GM23248 (cell line): ENCODE measurements at regions not wholly inside any gene's neighbourhood (a gene's known extent, or its start where the extent isn't known, plus 50 kb on each side); places are given as distances from the start of the nearest gene placed in this dataset.
A peak's percentile ranks its signal among the peaks of the same experiment; 100 is the strongest.

Experiments used
- DNase-seq: peaks from one replicate; pipeline ENCODE4 v3.0.0-alpha.2; 2015
- H2AFZ ChIP-seq: fragments of 200-600 bp; sonication (generic); 2 replicates; pipeline ENCODE4 v1.6.1; 2016; ENCODE audit warnings: antibody characterized with exemption
- H3F3A ChIP-seq: fragments of 200-600 bp; sonication (generic); 2 replicates; pipeline ENCODE4 v1.6.1; 2016; ENCODE audit warnings: mild to moderate bottlenecking, antibody characterized with exemption, mixed run types; ENCODE audit not compliant: insufficient read depth
- H3K27ac ChIP-seq: fragments of 200-600 bp; sonication (generic); 2 replicates; pipeline ENCODE4 v1.5.1; 2016; ENCODE audit warnings: mild to moderate bottlenecking
- H3K27me3 ChIP-seq: fragments of 200-600 bp; sonication (generic); replicated peaks from 2 replicates; pipeline ENCODE4 v1.6.1; 2016; ENCODE audit warnings: mild to moderate bottlenecking; ENCODE audit not compliant: insufficient read depth
- H3K36me3 ChIP-seq: fragments of 200-600 bp; sonication (generic); 2 replicates; pipeline ENCODE4 v1.6.1; 2016; ENCODE audit warnings: low read depth, mild to moderate bottlenecking
- H3K4me1 ChIP-seq: fragments of 200-600 bp; sonication (generic); 2 replicates; pipeline ENCODE4 v1.6.1; 2016; ENCODE audit warnings: mild to moderate bottlenecking; ENCODE audit not compliant: insufficient read depth
- H3K4me2 ChIP-seq: fragments of 200-600 bp; sonication (generic); one replicate; pipeline ENCODE4 v1.6.1; 2016; ENCODE audit warnings: mild to moderate bottlenecking; ENCODE audit not compliant: unreplicated experiment
- H3K4me3 ChIP-seq: fragments of 200-600 bp; sonication (generic); 2 replicates; pipeline ENCODE4 v1.5.1; 2016; ENCODE audit warnings: mild to moderate bottlenecking
- H3K79me2 ChIP-seq: fragments of 200-600 bp; sonication (generic); 2 replicates; pipeline ENCODE4 v1.6.1; 2016; ENCODE audit warnings: mild to moderate bottlenecking; ENCODE audit not compliant: insufficient read depth
- H3K9ac ChIP-seq: fragments of 200-600 bp; sonication (generic); 2 replicates; pipeline ENCODE4 v1.6.1; 2016; ENCODE audit warnings: mild to moderate bottlenecking
- H3K9me2 ChIP-seq: fragments of 200-600 bp; sonication (generic); 2 replicates; pipeline ENCODE4 v1.6.1; 2016; ENCODE audit warnings: mixed run types, mild to moderate bottlenecking, moderate library complexity; ENCODE audit not compliant: insufficient read depth
- H3K9me3 ChIP-seq: fragments of 200-600 bp; sonication (generic); one replicate; pipeline ENCODE4 v1.6.1; 2017; ENCODE audit warnings: low read depth
- H4K20me1 ChIP-seq: fragments of 200-600 bp; sonication (generic); 2 replicates; pipeline ENCODE4 v1.6.0; 2016; ENCODE audit not compliant: insufficient read depth
- EZH2 ChIP-seq: fragments of 200-600 bp; sonication (generic); IDR thresholded peaks from 2 replicates; pipeline ENCODE4 v1.6.1; 2018; ENCODE audit warnings: antibody characterized with exemption, mild to moderate bottlenecking; ENCODE audit not compliant: insufficient read depth, poor library complexity, severe bottlenecking
- EZH2phosphoT487 ChIP-seq: fragments of 200-600 bp; sonication (generic); IDR thresholded peaks from 2 replicates; pipeline ENCODE4 v1.6.1; 2018; ENCODE audit warnings: antibody characterized with exemption, moderate library complexity, mild to moderate bottlenecking, low read depth; ENCODE audit not compliant: insufficient read depth
- WGBS, 2 experiments: methylation state at CpG; one replicate each; pipeline ENCODE4 v1.1.6; 2015 to 2017; ENCODE audit warnings: low lambda C conversion rate in 2 of 2, low coverage in 1 of 2; ENCODE audit errors: missing lambda C conversion rate in 2 of 2; 5-methylcytosine and 5-hydroxymethylcytosine counted together
- in situ Hi-C: fragments of 300-500 bp; cut with MboI; formaldehyde crosslinking; loops from 2 replicates; pipeline ENCODE4 v1.15.0; 2020

- H3F3A ChIP-seq = peaks cover 40% of the 10 kb centered on the region
- WGBS, 2 experiments = 82 to 91% methylated on average over 5 of the region's 5 CpGs
- DNase-seq = no peak
- in situ Hi-C loops = no loop called here
- TF ChIP-seq EZH2phosphoT487 (no peak), EZH2 (no peak)
- H3K9me2 ChIP-seq = no peaks in the 10 kb centered on the region
- H3K27me3 ChIP-seq = no peaks in the 10 kb centered on the region
- no peak overlapping the region for H3K4me3 ChIP-seq
- no peak overlapping the region for H2AFZ ChIP-seq
- no peaks in the 10 kb centered on the region for H3K9me3 ChIP-seq
- no peaks in the 10 kb centered on the region for H3K36me3 ChIP-seq
- H3K79me2 ChIP-seq = no peaks in the 10 kb centered on the region
- H3K4me2 ChIP-seq = no peak overlapping the region
- H3K9ac ChIP-seq = no peak overlapping the region
- H3K27ac ChIP-seq = no peak overlapping the region
- peaks cover 39% of the 10 kb centered on the region for H3K4me1 ChIP-seq
- no peaks in the 10 kb centered on the region for H4K20me1 ChIP-seq
Measured at GRCh38 chr3:177902876-177903275, 633.4 kb upstream of the KCNMB2 start.

- Histone ChIP-seq H3K36me3 (no peaks in the 10 kb centered on the region), H3K9ac (peak overlapping the region; percentile 50), H3K4me1 (peaks cover 39% of the 10 kb centered on the region), H3K79me2 (no peaks in the 10 kb centered on the region), H3K27me3 (no peaks in the 10 kb centered on the region), H3K9me2 (no peaks in the 10 kb centered on the region), H3F3A (peaks cover 40% of the 10 kb centered on the region), H3K9me3 (no peaks in the 10 kb centered on the region), H2AFZ (peak overlapping the region; percentile 11; the same call in 1 of the 2 replicates), H3K4me2 (peak overlapping the region; percentile 87), H3K27ac (peak overlapping the region; percentile 75), H4K20me1 (no peaks in the 10 kb centered on the region), H3K4me3 (peak overlapping the region; percentile 12)
- DNase-seq = peak; percentile 49
- in situ Hi-C loops = no loop called here
- TF ChIP-seq EZH2 (no peak), EZH2phosphoT487 (no peak)
Measured at GRCh38 chr3:177904621-177905020, 631.6 kb upstream of the KCNMB2 start.

- H3K79me2 ChIP-seq = no peaks in the 10 kb centered on the region
- in situ Hi-C loops = no loop called here
- H3F3A ChIP-seq = peaks cover 40% of the 10 kb centered on the region
- no peaks in the 10 kb centered on the region for H3K9me3 ChIP-seq
- H3K36me3 ChIP-seq = no peaks in the 10 kb centered on the region
- peak overlapping the region; percentile 11; the same call in 1 of the 2 replicates for H2AFZ ChIP-seq
- no peaks in the 10 kb centered on the region for H3K9me2 ChIP-seq
- no peak for TF ChIP-seq EZH2phosphoT487
- TF ChIP-seq EZH2 = no peak
- peak; percentile 76 for DNase-seq
- H4K20me1 ChIP-seq = no peaks in the 10 kb centered on the region
- H3K4me1 ChIP-seq = peaks cover 39% of the 10 kb centered on the region
- H3K9ac ChIP-seq = peak overlapping the region; percentile 50
- peak overlapping the region; percentile 12 for H3K4me3 ChIP-seq
- peak overlapping the region; percentile 75 for H3K27ac ChIP-seq
- 23 to 35% methylated on average over 4 of the region's 4 CpGs for WGBS, 2 experiments
- H3K27me3 ChIP-seq = no peaks in the 10 kb centered on the region
- H3K4me2 ChIP-seq = peak overlapping the region; percentile 87
Measured at GRCh38 chr3:177905173-177906125, 630.8 kb upstream of the KCNMB2 start.

- WGBS, 2 experiments = 1 to 6% methylated on average over 4 of the region's 4 CpGs
- no peaks in the 10 kb centered on the region for H3K9me3 ChIP-seq
Measured at GRCh38 chr3:177906126-177906511, 630.1 kb upstream of the KCNMB2 start.

More at GRCh38 chr3:177906126-177906511, 630.1 kb upstream of the KCNMB2 start:
- H3K4me3 ChIP-seq = peak overlapping the region; percentile 34
- H3K4me2 ChIP-seq = peak overlapping the region; percentile 87
- peaks cover 39% of the 10 kb centered on the region for H3K4me1 ChIP-seq
- H3K79me2 ChIP-seq = no peaks in the 10 kb centered on the region
- peaks cover 40% of the 10 kb centered on the region for H3F3A ChIP-seq
- DNase-seq = peak; percentile 88
- H3K36me3 ChIP-seq = no peaks in the 10 kb centered on the region
- H3K9me2 ChIP-seq = no peaks in the 10 kb centered on the region
- peak overlapping the region; percentile 75 for H3K27ac ChIP-seq
- no peak overlapping the region for H2AFZ ChIP-seq
- no peaks in the 10 kb centered on the region for H4K20me1 ChIP-seq
- in situ Hi-C loops = no loop called here
- H3K9ac ChIP-seq = peak overlapping the region; percentile 50
- H3K27me3 ChIP-seq = no peaks in the 10 kb centered on the region
- TF ChIP-seq EZH2 = no peak
- no peak for TF ChIP-seq EZH2phosphoT487
